ENCODE measurements at regions not wholly inside any gene's neighbourhood (a gene's known extent, or its start where the extent isn't known, plus 50 kb on each side); places are given as distances from the start of the nearest gene placed in this dataset.
"Not testable (repeated sequence)": the region's sequence is repeated elsewhere in the genome, so short reads cannot be mapped to it uniquely, and the experiment has no call there.

GRCh38 chr15:77839456-77839855, 206.7 kb upstream of the LINGO1 start:
- no peak for DNase-seq (ENCODE audit: low read depth)

DNA sequence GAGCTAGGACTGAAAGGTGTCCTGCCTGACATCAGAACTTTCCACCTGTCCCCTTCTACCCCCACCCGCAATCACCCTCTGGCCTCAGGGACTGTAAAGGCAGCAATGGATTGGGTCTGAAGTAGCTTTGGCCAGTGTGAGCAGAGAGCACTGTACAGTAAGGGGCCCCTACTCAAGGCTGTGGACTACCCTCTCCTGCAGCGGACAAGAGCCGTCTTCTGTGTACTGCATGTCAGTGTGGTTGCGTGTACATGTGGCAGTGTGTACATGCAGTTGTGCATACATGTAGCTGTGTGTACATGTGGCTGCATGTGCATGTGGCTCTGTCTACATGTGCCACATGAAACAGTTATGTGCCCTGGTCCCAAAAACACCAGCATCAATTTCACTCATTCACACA, 205.9 kb upstream of the LINGO1 start:
- DNase-seq (ENCODE audit: low read depth) = no peak

DNA sequence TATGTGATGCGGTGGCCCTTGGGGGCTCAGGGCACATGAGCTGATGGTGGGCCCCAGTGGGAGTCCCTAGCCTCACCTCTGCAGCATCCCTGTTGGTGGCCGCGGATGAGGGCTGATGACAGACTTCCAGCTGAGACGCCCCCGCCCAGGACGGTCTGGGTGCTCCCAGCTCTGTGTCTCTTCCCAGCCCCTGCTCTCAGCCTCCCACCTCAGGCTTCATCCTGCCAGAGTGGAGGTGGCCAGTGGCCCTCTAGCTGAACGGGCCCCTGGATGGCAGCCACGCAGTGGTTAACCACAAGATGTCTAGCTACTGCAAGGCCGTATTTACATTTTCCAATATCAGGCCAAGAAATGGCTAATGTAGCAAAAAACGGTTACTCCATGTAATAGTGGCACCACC, 205.3 kb upstream of the LINGO1 start:
- DNase-seq (ENCODE audit: low read depth) = no peak

DNA sequence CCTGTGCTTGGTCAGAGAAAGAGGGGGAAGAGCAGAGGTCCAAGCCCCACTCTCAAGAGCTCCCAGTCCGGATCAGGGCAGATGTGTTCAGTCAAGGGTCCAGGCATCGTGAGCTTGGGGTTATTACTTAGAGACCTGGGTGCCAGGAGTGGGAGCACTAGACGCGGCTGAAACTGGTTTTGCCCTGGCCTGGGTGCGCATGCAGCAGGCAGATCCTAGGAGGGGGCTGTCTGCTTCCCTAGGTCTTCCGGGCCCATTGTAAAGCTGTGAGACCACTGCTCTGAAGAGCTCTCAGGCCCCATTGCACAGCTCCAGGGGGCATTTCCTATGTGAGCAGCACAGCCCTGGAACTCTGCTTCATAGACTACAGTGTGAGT, 204.9 kb upstream of the LINGO1 start:
- DNase-seq (ENCODE audit: low read depth) = no peak

- DNase-seq (ENCODE audit: low read depth) = no peak
Measured at GRCh38 chr15:77836906-77837648, 204.4 kb upstream of the LINGO1 start.

DNA sequence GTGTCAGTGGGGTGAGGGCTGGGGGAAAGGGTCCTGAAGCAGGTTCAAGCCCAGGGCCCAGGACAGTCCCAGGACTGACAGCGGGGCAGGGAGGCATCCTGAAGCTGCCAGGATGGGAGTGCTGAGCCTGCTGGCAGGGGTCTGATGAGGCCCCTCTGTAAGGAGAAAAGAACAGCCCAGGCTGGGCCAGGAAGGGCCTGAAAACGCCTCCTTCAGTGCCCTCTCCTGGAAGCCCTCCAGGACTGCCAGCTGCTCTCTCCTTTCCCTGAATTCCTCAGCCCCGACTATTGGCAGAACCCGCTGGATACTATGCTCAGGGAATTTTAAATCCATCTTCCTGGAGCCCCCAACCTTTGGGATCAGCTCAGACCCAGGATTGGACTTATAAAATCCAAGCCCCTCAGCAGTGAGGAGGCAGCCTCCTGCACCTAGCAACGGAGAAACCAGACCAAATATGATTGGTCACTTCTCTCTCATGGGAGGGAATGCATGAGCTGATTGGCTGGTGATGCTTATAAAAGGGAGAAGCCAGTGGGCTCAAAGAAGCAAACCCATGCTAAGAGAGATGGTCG, 203.5 kb upstream of the LINGO1 start:
- DNase-seq (ENCODE audit: low read depth) = no peak

DNA sequence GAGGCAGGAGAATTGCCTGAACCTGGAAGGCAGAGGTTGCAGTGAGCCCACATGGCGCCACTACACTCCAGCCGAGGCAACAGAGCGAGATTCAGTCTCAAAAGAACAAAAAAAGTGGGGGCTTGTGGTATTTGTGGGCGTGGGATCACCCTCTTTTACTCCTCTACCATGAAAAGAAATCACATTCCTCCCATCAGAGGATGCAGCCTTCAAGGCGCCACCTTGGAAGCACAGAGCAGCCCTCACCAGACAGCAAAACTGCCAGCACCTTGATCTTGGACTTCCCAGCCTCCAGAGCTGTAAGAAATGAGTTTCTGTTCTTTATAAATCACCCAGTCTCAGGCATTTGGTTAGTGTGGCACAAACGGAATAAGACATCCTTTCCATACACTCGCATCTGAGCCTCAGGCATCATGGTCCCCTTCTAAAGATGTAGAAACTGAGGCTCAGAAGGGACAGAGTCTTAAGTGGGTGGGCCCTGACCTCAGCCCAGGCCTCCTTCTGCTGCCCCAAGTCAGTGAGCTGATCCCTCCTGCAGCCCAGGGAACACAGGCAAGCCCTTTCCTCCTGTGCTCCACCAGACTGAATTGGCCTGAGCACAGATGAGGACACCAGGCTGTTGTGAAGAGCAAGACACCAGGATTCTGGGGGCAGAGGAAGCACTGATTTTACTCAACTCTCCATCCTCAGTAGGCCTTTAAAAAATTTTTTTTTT, 201.7 kb upstream of the LINGO1 start:
- no peak for DNase-seq (ENCODE audit: low read depth)

GRCh38 chr15:77832874-77833273, 200.2 kb upstream of the LINGO1 start:
- DNase-seq (ENCODE audit: low read depth) = no peak

DNA sequence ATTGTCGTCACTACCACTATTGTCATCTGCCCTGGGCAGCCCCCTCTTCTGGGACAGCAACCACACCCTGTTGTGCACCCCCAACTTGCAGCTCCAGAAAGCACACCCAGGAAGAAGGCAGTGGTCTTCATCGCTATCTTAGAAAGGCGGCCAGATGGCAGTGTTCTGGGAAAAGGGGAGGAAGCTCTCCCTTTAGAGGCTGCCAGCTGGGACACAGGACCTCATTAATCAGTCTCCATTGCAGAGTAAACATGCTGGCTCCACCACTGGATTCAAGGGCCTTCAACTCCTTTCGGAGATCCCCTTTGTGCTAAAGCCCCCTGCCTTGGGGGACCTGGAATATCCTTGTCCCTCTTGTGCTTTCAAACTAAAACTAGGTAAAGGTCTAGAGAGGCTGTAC, 199.3 kb upstream of the LINGO1 start:
- DNase-seq (ENCODE audit: low read depth) = no peak

- DNase-seq (ENCODE audit: low read depth) = no peak
Measured at GRCh38 chr15:77830051-77830468, 197.3 kb upstream of the LINGO1 start.

GRCh38 chr15:77829331-77829730, 196.6 kb upstream of the LINGO1 start:
- DNase-seq (ENCODE audit: low read depth) = not testable (repeated sequence)

DNA sequence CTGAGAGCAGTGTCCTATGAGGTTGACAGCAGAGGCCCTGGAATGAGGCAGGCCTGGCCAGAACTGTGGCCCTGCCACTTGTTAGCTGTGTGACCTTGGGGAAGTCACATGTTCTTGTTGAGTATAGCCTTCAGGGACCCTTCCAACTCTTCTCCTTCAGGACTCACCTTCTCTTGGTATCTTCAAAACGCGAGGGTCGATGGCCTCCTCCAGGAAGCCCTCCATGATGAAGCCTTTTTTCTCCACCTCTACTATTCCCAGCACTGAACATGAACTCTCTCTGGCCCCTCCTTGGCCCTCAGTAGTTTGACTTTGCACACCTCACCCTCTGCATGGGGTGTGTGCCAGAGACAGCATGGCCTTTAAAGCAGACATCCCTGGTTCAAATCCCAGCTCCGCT, 195.1 kb upstream of the LINGO1 start:
- no peak for DNase-seq (ENCODE audit: low read depth)

GRCh38 chr15:77826006-77826695, 193.4 kb upstream of the LINGO1 start:
- DNase-seq (ENCODE audit: low read depth) = no peak

DNA sequence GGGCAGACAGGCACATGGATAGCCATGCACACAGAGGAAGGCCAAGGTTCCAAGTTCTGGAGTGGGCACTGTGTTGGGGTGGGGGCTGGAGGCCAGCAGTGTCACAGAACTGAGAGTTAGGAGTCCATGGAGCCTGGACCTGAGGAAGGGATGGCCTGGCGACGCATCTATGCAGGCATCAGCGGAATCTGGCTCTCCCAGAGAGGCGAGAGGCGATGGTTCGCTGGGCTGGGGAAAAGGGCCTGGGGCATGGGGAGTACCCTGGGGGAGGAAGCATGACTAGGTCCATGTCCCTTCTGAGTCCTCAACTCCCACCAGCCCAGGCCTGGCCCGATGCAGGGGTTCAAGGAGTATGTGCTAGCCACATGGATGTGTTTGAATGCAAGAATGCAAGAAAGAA, 192.8 kb upstream of the LINGO1 start:
- DNase-seq (ENCODE audit: low read depth) = no peak

GRCh38 chr15:77825252-77825542, 192.5 kb upstream of the LINGO1 start:
- no peak for DNase-seq (ENCODE audit: low read depth)

GRCh38 chr15:77824361-77825251, 191.9 kb upstream of the LINGO1 start:
- DNase-seq (ENCODE audit: low read depth) = no peak

- no peak for DNase-seq (ENCODE audit: low read depth)
Measured at GRCh38 chr15:77823736-77824135, 191.0 kb upstream of the LINGO1 start.

DNA sequence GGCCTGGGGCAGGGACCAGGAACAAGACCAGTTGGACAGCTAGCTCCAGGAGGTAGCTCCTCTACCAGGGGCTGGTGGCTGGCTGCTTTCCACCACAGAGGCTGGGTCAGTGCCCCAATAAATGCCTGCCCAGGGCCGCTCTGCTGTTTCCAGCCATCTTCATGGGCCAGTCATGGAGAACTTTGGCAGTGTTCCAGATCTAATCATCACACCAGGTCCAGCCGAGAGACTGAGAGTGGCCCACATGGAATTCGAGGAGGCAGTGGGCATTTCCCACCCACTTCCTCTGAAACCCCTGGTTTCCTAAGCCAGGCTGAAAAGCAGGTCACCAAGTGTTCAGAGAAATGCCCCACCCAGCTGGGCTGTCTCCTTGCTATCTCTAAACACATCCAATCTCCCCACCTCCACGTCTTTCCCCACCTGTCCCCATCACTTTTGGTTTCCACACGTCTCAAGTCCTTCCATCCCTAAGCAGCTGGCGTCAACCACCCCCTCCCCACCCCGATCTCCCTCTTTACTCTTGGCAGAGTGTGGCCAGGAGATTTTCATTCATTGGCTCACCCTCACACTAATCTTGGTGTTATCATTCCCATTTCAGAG, 190.0 kb upstream of the LINGO1 start:
- DNase-seq (ENCODE audit: low read depth) = no peak

DNA sequence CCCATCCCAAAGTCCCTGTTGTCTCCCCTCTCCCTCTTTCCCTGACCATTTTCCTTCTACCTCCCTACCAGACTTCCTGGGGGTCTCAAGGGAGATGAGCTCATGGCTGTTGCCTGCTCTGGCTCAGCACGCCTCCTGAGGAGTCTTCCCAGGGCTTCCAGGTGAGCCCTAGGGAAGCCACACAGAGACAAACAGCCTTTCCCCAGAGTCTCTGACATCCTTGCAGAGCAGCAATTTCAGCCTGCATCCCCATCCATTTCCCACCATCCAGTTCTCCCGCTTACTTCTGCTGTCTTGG, 189.2 kb upstream of the LINGO1 start:
- DNase-seq (ENCODE audit: low read depth) = no peak

DNA sequence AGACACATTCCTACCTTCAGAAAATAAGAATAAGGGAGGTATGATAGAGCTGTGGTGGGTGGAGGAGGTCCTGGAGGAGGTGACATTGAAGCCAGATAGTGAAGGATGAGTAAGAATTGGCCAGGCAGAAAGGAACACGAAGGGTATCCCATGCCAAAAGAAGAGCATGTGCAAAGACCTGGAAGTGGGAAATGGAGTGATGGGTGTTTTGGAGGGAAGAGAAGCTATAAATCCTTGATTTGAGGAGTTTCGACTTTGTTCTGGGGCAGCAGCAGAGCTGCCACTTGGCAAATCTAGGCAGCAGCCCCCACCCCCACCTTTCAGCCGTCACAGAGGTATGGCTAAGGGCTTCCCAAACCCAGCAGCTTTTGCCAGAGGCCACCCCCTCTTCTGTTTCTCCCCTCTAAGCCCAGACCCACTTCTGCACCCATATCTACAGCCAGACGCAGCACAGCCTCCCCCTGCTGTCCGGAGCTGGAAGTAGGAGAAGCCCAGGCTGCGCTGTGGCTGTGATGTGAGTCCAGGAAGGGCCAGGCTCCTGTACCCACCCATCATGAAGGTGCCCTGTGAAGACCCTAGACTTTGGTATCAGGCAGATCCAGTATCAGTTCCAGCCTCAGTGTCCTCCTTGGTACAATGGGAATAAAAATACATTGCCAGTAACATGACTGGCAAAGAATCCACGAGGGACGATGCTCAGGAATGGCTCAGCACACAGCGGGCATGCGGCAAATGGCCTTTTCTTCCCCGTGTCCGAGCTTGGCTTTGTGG, 188.7 kb upstream of the LINGO1 start:
- no peak for DNase-seq (ENCODE audit: low read depth)

Data from non-pigmented ciliary epithelial cell (primary cell).